GM18870 (cell line): ENCODE measurements at regions not wholly inside any gene's neighbourhood (a gene's known extent, or its start where the extent isn't known, plus 50 kb on each side); places are given as distances from the start of the nearest gene placed in this dataset.
"Not testable (repeated sequence)": the region's sequence is repeated elsewhere in the genome, so short reads cannot be mapped to it uniquely, and the experiment has no call there.

Source experiments
- ATAC-seq: cut with Tn5 transposase; IDR thresholded peaks from one replicate; pipeline ENCODE4 v1.9.1; 2021; ENCODE audit warnings: moderate library complexity; ENCODE audit not compliant: unreplicated experiment

DNA sequence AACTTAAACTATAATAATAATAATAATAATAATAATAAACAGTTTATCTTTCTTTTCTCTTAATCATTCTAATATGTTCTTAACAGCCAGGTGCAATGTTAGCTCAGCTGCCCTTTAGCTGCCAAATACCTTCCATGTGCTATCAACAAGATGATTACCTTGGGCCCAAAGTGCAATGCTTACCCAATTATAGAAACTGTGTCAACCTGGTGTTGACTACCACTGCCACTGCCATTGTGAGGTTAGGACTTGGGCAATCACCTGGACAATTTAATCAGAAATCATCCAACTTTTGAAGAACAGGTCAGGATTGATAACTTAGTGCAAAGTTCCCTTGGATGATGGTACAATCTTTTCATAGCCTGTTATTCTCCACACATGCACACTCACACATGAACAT lies 371.8 kb upstream of the SALL1 start:
- ATAC-seq: no peak

DNA sequence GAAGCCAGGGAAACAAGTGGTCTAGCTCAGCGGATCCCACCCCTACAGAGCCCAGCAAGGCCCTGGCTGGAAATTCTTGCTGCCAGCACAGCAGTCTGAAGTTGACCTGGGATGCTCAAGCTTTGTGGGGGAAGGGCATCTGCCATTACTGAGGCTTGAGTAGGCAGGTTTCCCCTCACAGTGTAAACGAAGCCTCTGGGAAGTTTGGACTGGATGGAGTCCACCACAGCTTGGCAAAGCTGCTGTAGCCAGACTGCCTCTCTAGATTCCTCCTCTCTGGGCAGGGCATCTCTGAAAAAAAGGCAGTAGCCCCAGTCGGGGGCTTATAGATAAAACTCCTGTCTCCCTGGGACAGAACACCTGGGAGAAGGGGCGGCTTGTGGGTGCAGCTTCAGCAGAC lies 365.9 kb upstream of the SALL1 start:
- not testable (repeated sequence) for ATAC-seq

GRCh38 chr16:51510416-51510815 lies 359.3 kb upstream of the SALL1 start:
- no peak for ATAC-seq

GRCh38 chr16:51509336-51509735 lies 358.3 kb upstream of the SALL1 start:
- no peak for ATAC-seq

DNA sequence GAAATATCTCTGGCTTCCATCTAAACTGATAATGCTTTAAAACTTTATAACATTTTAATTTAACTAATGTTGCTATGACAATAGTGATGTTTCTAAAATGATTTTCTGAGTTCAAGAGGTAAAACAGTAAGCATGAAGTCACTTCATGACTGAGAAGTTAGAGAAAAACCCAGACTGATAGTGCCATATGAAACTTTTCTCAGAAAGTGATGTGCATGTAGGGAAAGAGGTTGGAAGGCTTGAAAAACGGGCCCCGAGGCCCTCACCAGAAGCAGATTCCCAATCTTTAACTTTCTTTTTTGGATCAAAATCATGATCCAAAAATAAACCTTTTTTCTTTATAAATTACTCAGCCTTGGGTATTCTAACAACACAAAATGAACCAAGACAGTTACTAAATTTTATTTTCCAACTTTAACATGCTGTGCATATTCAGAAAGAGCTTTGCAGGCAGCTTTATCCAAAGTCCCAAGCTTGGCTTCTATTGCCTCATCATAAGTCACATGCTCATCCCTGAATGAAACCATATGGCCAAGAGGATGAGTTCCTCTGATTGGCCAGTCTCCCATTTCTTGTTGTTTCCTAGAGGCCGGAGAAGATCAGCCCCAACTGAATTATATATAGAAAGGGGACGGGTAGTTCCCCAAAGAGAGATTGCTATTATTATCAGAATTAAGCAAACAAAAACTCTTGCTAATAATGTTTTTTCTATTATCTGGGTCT lies 357.6 kb upstream of the SALL1 start:
- ATAC-seq: no peak

GRCh38 chr16:51507286-51507685 lies 356.2 kb upstream of the SALL1 start:
- no peak for ATAC-seq

- ATAC-seq: no peak
Observed at GRCh38 chr16:51500306-51500705, 349.2 kb upstream of the SALL1 start.

DNA sequence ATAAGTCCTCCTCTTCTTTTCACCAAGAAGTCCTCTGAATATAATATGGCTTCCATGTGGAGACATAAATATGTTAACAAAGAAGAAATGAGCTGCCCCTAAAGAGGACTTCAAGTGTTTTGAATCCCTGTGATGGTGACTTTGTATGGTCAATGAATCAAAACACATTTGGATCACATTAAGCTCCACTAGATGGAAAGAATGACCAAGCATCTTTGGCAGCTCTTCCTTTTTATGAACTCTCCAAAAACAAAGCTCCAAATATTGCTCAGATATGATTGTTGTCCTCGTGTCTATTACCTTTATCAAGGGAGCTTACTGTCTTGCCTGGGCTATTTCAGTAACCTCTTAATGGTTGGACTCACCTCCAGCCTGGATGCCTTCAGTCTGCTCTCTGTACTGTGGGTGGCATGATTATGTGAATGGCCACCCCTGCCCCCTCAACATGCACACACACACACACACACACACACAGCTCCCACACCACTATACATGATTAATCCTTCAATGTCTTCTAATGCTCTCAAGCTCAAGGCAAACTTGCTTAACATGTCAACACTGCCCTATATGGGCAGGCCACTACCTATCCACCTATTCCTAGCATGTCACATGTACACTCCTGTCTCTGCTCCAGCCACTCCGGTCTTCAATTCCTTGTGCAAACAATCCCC lies 346.6 kb upstream of the SALL1 start:
- ATAC-seq: no peak

GRCh38 chr16:51490866-51491265 lies 339.8 kb upstream of the SALL1 start:
- ATAC-seq: no peak

DNA sequence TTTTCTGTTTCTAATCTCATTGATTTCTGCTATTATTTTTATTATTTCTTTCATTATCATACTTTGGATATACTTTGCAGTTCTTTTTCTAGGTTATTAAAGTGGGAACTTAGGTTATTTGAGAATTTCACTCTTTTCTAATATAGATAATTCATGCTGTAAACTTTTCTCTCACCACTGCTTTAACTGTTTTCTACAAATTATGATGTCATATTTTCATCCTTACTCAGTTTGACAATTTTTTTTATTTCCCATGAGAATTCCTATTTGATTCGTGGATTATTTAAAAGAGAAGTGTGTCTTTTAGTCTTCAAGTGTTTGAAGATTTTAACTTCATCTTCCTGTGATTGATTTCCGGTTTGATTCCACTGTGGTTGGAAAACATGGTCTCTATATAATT lies 336.8 kb upstream of the SALL1 start:
- ATAC-seq: no peak

- ATAC-seq: no peak
Observed at GRCh38 chr16:51474414-51475091, 323.5 kb upstream of the SALL1 start.

DNA sequence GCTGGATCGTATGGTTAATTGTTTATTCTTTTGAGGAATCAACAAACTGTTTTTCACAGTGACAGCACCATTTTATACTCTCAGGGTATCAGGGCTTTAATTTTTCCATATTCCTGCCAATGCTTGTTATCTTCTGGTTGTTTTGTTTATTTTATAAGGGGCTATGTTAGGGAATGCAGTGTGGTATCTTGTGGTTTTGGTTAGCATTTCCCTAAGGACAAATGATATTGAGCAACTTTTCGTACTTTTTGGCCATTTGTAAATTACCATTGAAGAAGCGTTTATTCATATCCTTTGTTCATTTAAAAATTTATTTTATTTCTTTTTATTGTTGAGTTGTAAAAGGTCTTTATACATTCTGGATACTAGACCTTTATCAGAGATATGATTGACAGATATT lies 322.0 kb upstream of the SALL1 start:
- no peak for ATAC-seq

DNA sequence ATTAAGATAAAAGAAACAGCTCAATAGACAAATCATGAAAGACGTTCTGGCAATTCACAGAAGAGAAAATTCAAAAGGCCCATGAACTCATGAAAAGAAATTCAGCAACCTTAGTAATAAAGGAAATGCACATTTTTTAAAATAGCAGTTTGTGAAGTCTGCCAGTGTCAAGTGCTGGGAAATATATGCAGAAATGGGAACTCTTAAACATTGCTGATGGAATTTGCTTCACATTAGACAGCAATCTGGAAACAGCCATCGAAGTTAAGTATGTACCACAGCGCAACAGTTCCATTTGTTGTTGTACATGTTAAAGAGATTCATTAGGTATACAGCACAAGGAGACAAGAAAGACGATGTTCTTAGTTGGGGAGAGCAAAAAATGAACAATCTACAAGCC lies 319.4 kb upstream of the SALL1 start:
- no peak for ATAC-seq

DNA sequence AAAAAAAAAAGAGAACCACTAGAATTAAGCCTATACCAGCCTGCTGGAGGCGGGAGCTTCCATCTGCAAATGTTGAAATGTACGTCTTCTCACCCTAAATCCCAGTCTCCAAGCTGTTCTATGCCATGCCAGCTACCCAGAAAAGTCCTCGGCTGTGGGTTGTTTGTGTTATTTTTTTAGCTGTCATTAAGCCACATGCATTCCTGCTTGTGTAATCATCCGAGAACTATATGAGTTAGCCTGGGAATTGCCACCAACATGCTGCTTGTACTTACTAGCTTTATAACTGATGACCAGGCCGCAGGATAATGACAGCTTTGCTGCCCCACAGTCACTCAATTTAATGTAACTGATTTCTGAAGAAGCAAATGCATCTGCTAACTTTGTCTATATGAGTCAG lies 313.9 kb upstream of the SALL1 start:
- no peak for ATAC-seq

DNA sequence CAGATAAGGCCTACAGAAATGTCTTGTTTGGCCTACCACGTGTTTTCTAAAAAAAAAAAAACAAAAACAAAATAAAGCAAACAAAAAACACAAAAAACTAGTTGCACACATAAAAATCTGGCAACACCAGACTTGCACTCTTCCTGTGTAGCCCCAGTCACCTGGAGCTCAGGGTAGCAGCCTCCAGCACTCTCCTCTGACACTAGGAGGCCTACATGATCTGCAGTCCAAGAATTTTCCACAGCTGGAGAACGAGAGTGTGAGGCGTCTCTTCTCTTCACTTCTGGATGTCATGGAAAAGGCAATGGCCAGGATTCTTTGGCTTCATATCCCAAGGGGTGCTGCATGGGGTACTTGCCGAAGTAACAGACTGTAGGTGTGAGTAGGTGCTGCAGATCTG lies 310.2 kb upstream of the SALL1 start:
- ATAC-seq: no peak

- ATAC-seq: no peak
Observed at GRCh38 chr16:51458356-51459140, 307.5 kb upstream of the SALL1 start.

DNA sequence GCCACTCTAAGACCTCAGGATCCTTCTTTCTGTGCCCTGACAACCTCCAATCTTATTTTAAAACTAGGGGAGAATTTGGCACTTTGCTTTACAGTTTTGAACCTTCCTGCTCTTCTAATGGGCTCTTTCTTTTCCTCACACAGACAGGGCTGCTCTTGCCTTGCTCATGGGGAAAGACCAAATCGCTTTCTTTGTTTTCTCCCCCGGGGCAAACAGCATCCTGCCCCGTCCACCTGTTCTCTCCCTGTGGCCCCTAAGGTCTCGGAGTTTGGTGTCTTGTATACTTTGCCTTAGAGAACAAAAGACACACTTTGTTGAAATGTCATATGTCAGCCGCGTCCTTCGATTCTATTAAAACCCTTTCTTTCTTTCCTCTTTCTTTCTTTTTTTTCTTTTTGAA lies 306.7 kb upstream of the SALL1 start:
- no peak for ATAC-seq

DNA sequence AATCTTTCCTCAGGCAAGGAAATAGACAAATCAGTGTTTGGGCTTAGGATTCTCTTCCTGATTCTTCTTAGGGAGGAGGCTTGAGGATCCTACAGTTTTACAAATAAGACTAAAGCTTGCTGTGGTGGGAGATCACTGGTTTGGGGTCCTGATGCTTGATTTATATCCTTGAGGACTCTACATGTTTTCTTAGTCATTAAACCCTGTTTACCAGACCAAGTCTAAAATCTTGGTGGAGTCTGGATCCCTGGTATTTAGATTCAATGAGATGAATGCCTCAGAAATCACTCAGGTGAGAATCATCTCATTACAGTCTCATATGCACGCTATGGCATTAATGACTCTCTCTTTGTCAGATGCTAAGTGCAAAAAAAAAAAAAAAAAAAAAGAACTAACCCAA lies 304.3 kb upstream of the SALL1 start:
- ATAC-seq: no peak

GRCh38 chr16:51453251-51453650 lies 302.2 kb upstream of the SALL1 start:
- ATAC-seq: no peak

DNA sequence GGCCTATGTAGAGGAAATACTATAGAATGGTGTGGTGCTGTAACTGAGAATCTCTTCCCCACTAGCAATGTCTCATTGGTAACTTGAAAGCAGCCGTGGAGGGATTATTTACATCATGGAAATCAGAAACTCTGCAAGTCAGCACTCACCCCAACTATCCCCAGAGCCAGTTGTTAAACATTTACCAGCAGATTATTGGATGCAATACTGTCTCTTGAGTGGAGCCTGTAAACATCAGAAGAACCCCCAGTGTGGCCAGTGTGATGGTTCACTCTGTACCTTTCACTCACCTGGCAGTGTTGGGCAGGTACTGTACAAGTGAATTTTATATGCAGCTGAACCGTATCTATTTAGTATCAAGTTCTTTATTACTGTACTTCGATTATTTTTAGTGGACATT lies 299.8 kb upstream of the SALL1 start:
- ATAC-seq: no peak

GRCh38 chr16:51450376-51450775 lies 299.3 kb upstream of the SALL1 start:
- no peak for ATAC-seq
